Kidney epithelial cell (primary cell): ENCODE measurements at regions not wholly inside any gene's neighbourhood (a gene's known extent, or its start where the extent isn't known, plus 50 kb on each side); places are given as distances from the start of the nearest gene placed in this dataset.

ENCODE experiments used
- DNase-seq: peaks from one replicate; pipeline ENCODE4 v3.0.0-alpha.2; 2010; ENCODE audit warnings: low read depth
- H3K27me3 ChIP-seq: 2 replicates; pipeline ENCODE4 v1.6.0; 2011; ENCODE audit warnings: low read length; ENCODE audit not compliant: control insufficient read depth, insufficient read depth
- H3K36me3 ChIP-seq: 2 replicates; pipeline ENCODE4 v1.5.1; 2011; ENCODE audit warnings: low read length; ENCODE audit not compliant: control insufficient read depth, insufficient read depth
- H3K4me3 ChIP-seq: 2 replicates; pipeline ENCODE4 v1.5.1; 2011; ENCODE audit warnings: low read depth, mild to moderate bottlenecking, control low read depth, low read length
- TF ChIP-seq, protein P1 (sequence below): IDR thresholded peaks from 2 replicates; pipeline ENCODE4 v1.5.1; 2011; ENCODE audit warnings: mild to moderate bottlenecking, moderate library complexity, low read length, control low read depth, inconsistent platforms; ENCODE audit not compliant: insufficient read depth, poor library complexity, severe bottlenecking

DNA sequence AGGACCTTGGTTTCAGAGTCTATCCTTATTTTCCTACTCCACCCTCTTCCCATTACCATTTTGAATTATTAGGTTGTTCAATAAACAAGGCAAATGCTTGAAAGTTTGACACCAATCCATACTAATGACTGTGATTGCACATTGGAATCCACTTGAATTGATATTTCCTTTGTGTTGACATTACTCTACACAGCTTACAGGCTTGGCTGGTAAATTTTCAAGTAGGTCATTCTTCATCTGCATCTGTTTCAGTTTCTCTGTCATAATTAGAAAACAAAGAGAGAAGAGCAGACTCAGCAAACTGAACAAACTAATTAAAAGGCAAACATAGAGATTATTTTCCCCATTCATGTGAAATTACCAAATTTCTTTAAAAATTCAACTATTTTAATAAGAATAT lies 732.9 kb upstream of the BCHE start:
- TF ChIP-seq, protein P1, sequence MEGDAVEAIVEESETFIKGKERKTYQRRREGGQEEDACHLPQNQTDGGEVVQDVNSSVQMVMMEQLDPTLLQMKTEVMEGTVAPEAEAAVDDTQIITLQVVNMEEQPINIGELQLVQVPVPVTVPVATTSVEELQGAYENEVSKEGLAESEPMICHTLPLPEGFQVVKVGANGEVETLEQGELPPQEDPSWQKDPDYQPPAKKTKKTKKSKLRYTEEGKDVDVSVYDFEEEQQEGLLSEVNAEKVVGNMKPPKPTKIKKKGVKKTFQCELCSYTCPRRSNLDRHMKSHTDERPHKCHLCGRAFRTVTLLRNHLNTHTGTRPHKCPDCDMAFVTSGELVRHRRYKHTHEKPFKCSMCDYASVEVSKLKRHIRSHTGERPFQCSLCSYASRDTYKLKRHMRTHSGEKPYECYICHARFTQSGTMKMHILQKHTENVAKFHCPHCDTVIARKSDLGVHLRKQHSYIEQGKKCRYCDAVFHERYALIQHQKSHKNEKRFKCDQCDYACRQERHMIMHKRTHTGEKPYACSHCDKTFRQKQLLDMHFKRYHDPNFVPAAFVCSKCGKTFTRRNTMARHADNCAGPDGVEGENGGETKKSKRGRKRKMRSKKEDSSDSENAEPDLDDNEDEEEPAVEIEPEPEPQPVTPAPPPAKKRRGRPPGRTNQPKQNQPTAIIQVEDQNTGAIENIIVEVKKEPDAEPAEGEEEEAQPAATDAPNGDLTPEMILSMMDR, result no peak
- H3K36me3 ChIP-seq, result no peaks in the 10 kb centered on the region
- DNase-seq, result no peak
- H3K27me3 ChIP-seq, result no peaks in the 10 kb centered on the region
- H3K4me3 ChIP-seq, result no peak overlapping the region

DNA sequence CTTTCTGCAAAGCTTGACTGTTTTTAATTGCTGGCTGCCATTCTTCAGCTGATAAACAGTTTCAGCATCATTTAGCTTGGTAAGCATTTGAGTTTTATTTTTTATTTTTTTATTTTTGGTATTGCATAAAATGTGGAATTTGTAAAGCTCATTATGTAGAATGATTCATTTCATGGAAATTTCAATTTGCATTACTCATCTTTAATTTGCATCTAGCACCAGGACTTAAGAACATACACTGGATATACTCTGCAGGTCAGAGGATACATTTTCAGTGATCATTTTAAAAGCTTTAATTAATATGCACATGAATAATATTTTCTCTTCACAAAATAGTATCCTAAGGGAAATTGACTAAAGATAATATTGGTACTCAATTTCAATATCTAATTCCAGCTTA lies 732.4 kb upstream of the BCHE start:
- no peaks in the 10 kb centered on the region for H3K36me3 ChIP-seq
- no peak for DNase-seq

GRCh38 chr3:166560253-166560652 lies 723.0 kb upstream of the BCHE start:
- H3K4me3 ChIP-seq, result no peak overlapping the region
- no peak for DNase-seq
- H3K27me3 ChIP-seq, result no peaks in the 10 kb centered on the region
- TF ChIP-seq, protein P1, result no peak
- H3K36me3 ChIP-seq, result no peaks in the 10 kb centered on the region

More for the DNA sequence above, 732.4 kb upstream of the BCHE start:
- TF ChIP-seq, protein P1, result no peak
- no peaks in the 10 kb centered on the region for H3K27me3 ChIP-seq
- no peak overlapping the region for H3K4me3 ChIP-seq

GRCh38 chr3:166556955-166557354 lies 719.7 kb upstream of the BCHE start:
- Histone ChIP-seq H3K36me3 (no peaks in the 10 kb centered on the region), H3K27me3 (no peaks in the 10 kb centered on the region), H3K4me3 (no peak overlapping the region)
- TF ChIP-seq, protein P1, result no peak
- no peak for DNase-seq

DNA sequence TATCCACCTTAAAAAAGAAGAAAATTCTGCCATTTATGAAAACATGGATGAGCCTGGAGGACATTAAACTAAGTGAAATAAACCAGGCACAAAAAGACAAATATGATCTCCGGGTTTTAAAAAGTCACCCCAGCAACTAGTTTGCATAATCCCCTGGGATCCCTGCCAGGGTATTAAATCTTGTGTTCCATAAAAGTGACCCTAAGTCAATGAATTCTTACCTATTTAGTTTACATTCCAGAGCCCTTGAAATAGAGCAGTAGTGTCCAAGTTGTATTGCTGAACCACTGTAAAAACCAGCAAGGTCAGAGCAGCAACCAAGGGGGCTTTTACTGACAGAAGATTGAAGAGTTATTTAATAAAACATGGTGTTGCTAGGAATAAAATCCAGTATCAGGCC lies 716.8 kb upstream of the BCHE start:
- Histone ChIP-seq H3K4me3 (no peak overlapping the region), H3K36me3 (no peaks in the 10 kb centered on the region), H3K27me3 (no peaks in the 10 kb centered on the region)
- no peak for DNase-seq
- TF ChIP-seq, protein P1, result no peak

- TF ChIP-seq, protein P1, result no peak
- DNase-seq, result no peak
These were observed 696.5 kb upstream of the BCHE start for GRCh38 chr3:166533740-166534139.

More at GRCh38 chr3:166533740-166534139, 696.5 kb upstream of the BCHE start:
- Histone ChIP-seq H3K4me3 (no peak overlapping the region), H3K27me3 (no peaks in the 10 kb centered on the region), H3K36me3 (no peaks in the 10 kb centered on the region)
